Smooth muscle cell (in vitro differentiated cells): ENCODE measurements at regions not wholly inside any gene's neighbourhood (a gene's known extent, or its start where the extent isn't known, plus 50 kb on each side); places are given as distances from the start of the nearest gene placed in this dataset.

ENCODE experiments used
- DNase-seq: peaks from one replicate; lab custom pipeline; 2025; ENCODE audit not compliant: unreplicated experiment; lab: John Stamatoyannopoulos, UW
- H2AFZ ChIP-seq: fragments of 200-600 bp; sonication (generic); 2 replicates; pipeline ENCODE4 v1.6.0; 2016; ENCODE audit warnings: antibody characterized with exemption, low read depth, mild to moderate bottlenecking
- H3F3A ChIP-seq: fragments of 200-600 bp; sonication (generic); 2 replicates; pipeline ENCODE4 v1.6.0; 2017; ENCODE audit warnings: antibody characterized with exemption, low read depth
- H3K27ac ChIP-seq: fragments of 200-600 bp; sonication (generic); 2 replicates; pipeline ENCODE4 v1.5.1; 2016; ENCODE audit warnings: low read depth, mild to moderate bottlenecking
- H3K27me3 ChIP-seq: fragments of 200-600 bp; sonication (generic); 2 replicates; pipeline ENCODE4 v1.6.1; 2016; ENCODE audit warnings: low read depth, mild to moderate bottlenecking
- H3K36me3 ChIP-seq: fragments of 200-600 bp; sonication (generic); 2 replicates; pipeline ENCODE4 v1.5.1; 2016; ENCODE audit warnings: low read depth
- H3K4me1 ChIP-seq: fragments of 200-600 bp; sonication (generic); 2 replicates; pipeline ENCODE4 v1.5.1; 2016; ENCODE audit warnings: low read depth
- H3K4me2 ChIP-seq: fragments of 200-600 bp; sonication (generic); 2 replicates; pipeline ENCODE4 v1.6.0; 2016; ENCODE audit warnings: mild to moderate bottlenecking
- H3K4me3 ChIP-seq: fragments of 200-600 bp; sonication (generic); 2 replicates; pipeline ENCODE4 v1.5.1; 2016; ENCODE audit warnings: mild to moderate bottlenecking
- H3K79me2 ChIP-seq: fragments of 200-600 bp; sonication (generic); 2 replicates; pipeline ENCODE4 v1.6.0; 2016; ENCODE audit warnings: low read depth, mild to moderate bottlenecking
- H3K9ac ChIP-seq: fragments of 200-600 bp; sonication (generic); 2 replicates; pipeline ENCODE4 v1.6.0; 2016; ENCODE audit warnings: low read depth
- H3K9me3 ChIP-seq: fragments of 200-600 bp; sonication (generic); replicated peaks from 2 replicates; pipeline ENCODE4 v1.5.1; 2016; ENCODE audit warnings: low read depth
- H4K20me1 ChIP-seq: fragments of 200-600 bp; sonication (generic); 2 replicates; pipeline ENCODE4 v1.6.0; 2016; ENCODE audit warnings: low read depth
- WGBS: methylation state at CpG from one replicate; pipeline ENCODE4 v1.1.7; 2016; ENCODE audit warnings: low lambda C conversion rate; 5-methylcytosine and 5-hydroxymethylcytosine counted together
- TF ChIP-seq, protein P1 (sequence below): fragments of 200-600 bp; sonication (generic); IDR thresholded peaks from 2 replicates; pipeline ENCODE4 v1.5.1; 2017; ENCODE audit warnings: borderline replicate concordance, mild to moderate bottlenecking, antibody characterized with exemption; ENCODE audit not compliant: insufficient read depth, poor library complexity, severe bottlenecking

DNA sequence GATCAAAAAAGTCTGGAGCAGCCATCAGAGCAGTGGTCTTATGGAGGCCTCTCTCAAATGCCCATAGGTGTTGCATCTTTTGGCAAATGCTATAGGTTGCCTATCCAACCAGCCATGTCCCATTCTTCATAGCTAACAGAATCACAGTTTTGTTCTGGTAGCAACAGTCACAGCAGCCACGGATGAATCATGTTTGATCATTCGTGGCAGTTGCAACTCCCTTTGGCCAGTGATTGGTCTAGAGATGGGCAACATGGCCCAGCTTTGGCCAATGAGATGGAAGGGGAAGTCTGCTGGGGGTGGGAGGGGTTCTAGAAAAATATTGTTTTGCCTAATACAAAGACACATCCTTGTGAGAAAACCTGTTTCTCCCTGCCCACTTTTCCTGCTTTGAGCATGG is 50.3 kb upstream of the PPP2R3A start:
- Histone ChIP-seq H3K4me3 (no peak overlapping the region), H4K20me1 (no peaks in the 10 kb centered on the region), H2AFZ (no peak overlapping the region), H3K9me3 (no peaks in the 10 kb centered on the region), H3K27ac (no peak overlapping the region), H3K4me2 (no peak overlapping the region), H3K4me1 (no peaks in the 10 kb centered on the region), H3K79me2 (no peaks in the 10 kb centered on the region), H3K36me3 (no peaks in the 10 kb centered on the region), H3K27me3 (no peaks in the 10 kb centered on the region), H3F3A (no peaks in the 10 kb centered on the region), H3K9ac (no peak overlapping the region)
- WGBS: 71% methylated on average over 2 of the region's 2 CpGs
- DNase-seq: no peak
- TF ChIP-seq, protein P1, sequence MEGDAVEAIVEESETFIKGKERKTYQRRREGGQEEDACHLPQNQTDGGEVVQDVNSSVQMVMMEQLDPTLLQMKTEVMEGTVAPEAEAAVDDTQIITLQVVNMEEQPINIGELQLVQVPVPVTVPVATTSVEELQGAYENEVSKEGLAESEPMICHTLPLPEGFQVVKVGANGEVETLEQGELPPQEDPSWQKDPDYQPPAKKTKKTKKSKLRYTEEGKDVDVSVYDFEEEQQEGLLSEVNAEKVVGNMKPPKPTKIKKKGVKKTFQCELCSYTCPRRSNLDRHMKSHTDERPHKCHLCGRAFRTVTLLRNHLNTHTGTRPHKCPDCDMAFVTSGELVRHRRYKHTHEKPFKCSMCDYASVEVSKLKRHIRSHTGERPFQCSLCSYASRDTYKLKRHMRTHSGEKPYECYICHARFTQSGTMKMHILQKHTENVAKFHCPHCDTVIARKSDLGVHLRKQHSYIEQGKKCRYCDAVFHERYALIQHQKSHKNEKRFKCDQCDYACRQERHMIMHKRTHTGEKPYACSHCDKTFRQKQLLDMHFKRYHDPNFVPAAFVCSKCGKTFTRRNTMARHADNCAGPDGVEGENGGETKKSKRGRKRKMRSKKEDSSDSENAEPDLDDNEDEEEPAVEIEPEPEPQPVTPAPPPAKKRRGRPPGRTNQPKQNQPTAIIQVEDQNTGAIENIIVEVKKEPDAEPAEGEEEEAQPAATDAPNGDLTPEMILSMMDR: no peak
